Neuronal stem cell (in vitro differentiated cells): ENCODE measurements at regions not wholly inside any gene's neighbourhood (a gene's known extent, or its start where the extent isn't known, plus 50 kb on each side); places are given as distances from the start of the nearest gene placed in this dataset.

Source experiments
- DNase-seq: peaks from one replicate; pipeline ENCODE4 v3.0.0-alpha.2; 2013; ENCODE audit warnings: low spot score
- H2AFZ ChIP-seq: one replicate; pipeline ENCODE4 v1.6.1; 2013; ENCODE audit warnings: mild to moderate bottlenecking, low read length, inconsistent platforms
- H2AK5ac ChIP-seq: 2 replicates; pipeline ENCODE4 v1.6.1; 2013; ENCODE audit warnings: low read depth, mild to moderate bottlenecking, inconsistent platforms, low read length, moderate library complexity, mixed read lengths
- H2BK120ac ChIP-seq: 2 replicates; pipeline ENCODE4 v1.6.1; 2013; ENCODE audit warnings: low read depth, mild to moderate bottlenecking, inconsistent platforms, low read length, moderate library complexity, mixed read lengths
- H2BK12ac ChIP-seq: one replicate; pipeline ENCODE4 v1.6.1; 2013; ENCODE audit warnings: low read length, inconsistent platforms
- H2BK15ac ChIP-seq: 2 replicates; pipeline ENCODE4 v1.6.1; 2013; ENCODE audit warnings: mild to moderate bottlenecking, low read length, inconsistent platforms, mixed read lengths
- H2BK5ac ChIP-seq: one replicate; pipeline ENCODE4 v1.6.1; 2013; ENCODE audit warnings: inconsistent platforms, mild to moderate bottlenecking, low read length, moderate library complexity
- H3K14ac ChIP-seq: one replicate; pipeline ENCODE4 v1.6.1; 2013; ENCODE audit warnings: low read length, inconsistent platforms
- H3K18ac ChIP-seq: 2 replicates; pipeline ENCODE4 v1.6.1; 2013; ENCODE audit warnings: low read length, inconsistent platforms
- H3K23ac ChIP-seq: 2 replicates; pipeline ENCODE4 v1.6.1; 2013; ENCODE audit warnings: low read depth, mild to moderate bottlenecking, mixed read lengths, low read length, inconsistent platforms; ENCODE audit not compliant: poor library complexity
- H3K27ac ChIP-seq: replicated peaks from 3 replicates; pipeline ENCODE4 v1.5.1; 2013; ENCODE audit warnings: low read length, inconsistent platforms
- H3K27me3 ChIP-seq, 3 experiments: 2 replicates each; pipeline ENCODE4 v1.6.1; 2013; ENCODE audit warnings: low read length in 3 of 3, mild to moderate bottlenecking in 2 of 3, inconsistent platforms in 1 of 3, low read depth in 1 of 3, mixed read lengths in 1 of 3, moderate library complexity in 1 of 3; ENCODE audit not compliant: control insufficient read depth in 3 of 3, insufficient read depth in 3 of 3
- H3K36me3 ChIP-seq, 2 donors: replicated peaks in 1 of 2; 2 replicates each; pipeline ENCODE4 v1.6.1; 2013; ENCODE audit warnings: low read length in 2 of 2; ENCODE audit not compliant: control insufficient read depth in 2 of 2, insufficient read depth in 2 of 2
- H3K4ac ChIP-seq: 2 replicates; pipeline ENCODE4 v1.6.1; 2013; ENCODE audit warnings: inconsistent platforms, mild to moderate bottlenecking, low read length, moderate library complexity
- H3K4me1 ChIP-seq, 2 donors: 1 replicate in 1 of 2; 2 replicates in 1 of 2; pipeline ENCODE4 v1.6.1; 2013; ENCODE audit warnings: low read length in 2 of 2, low read depth in 1 of 2; ENCODE audit not compliant: control insufficient read depth in 2 of 2, insufficient read depth in 1 of 2
- H3K4me2 ChIP-seq: one replicate; pipeline ENCODE4 v1.6.1; 2013; ENCODE audit warnings: mild to moderate bottlenecking, low read length, inconsistent platforms; ENCODE audit not compliant: insufficient read depth, poor library complexity, severe bottlenecking
- H3K4me3 ChIP-seq, 2 donors: 2 replicates each; pipeline ENCODE4 v1.5.1; 2013; ENCODE audit warnings: low read length in 2 of 2, mild to moderate bottlenecking in 2 of 2, inconsistent platforms in 1 of 2, moderate library complexity in 1 of 2
- H3K79me1 ChIP-seq: one replicate; pipeline ENCODE4 v1.6.1; 2013; ENCODE audit warnings: low read depth, mild to moderate bottlenecking, inconsistent platforms, low read length, moderate library complexity
- H3K9ac ChIP-seq: one replicate; pipeline ENCODE4 v1.6.1; 2013; ENCODE audit warnings: mild to moderate bottlenecking, low read depth, low read length, inconsistent platforms; ENCODE audit not compliant: poor library complexity
- H3K9me3 ChIP-seq, 2 donors: replicated peaks in 1 of 2; 2 replicates each; pipeline versions ENCODE3 to v1.6.1; 2013; ENCODE audit warnings: low read length in 2 of 2, mild to moderate bottlenecking in 2 of 2, inconsistent platforms in 1 of 2, low read depth in 1 of 2, mixed read lengths in 1 of 2, moderate library complexity in 1 of 2; ENCODE audit not compliant: control insufficient read depth in 2 of 2, insufficient read depth in 1 of 2
- H4K8ac ChIP-seq: one replicate; pipeline ENCODE4 v1.6.1; 2013; ENCODE audit warnings: low read depth, mild to moderate bottlenecking, inconsistent platforms, low read length, moderate library complexity
- H4K91ac ChIP-seq: one replicate; pipeline ENCODE4 v1.6.1; 2013; ENCODE audit warnings: low read length, low read depth, mild to moderate bottlenecking, inconsistent platforms; ENCODE audit not compliant: poor library complexity
- WGBS, 2 donors: extraction: QIAGEN DNeasy Blood & Tissue Kit; methylation state at CpG; one replicate each; pipeline ENCODE4 v1.1.7; 2013; ENCODE audit warnings: missing lambda C conversion rate in 2 of 2, mixed read lengths in 1 of 2; ENCODE audit not compliant: insufficient read length in 2 of 2, insufficient replicate concordance in 1 of 2; ENCODE audit errors: extremely low coverage in 2 of 2; 5-methylcytosine and 5-hydroxymethylcytosine counted together

GRCh38 chr2:150663143-150663542, 175.7 kb upstream of the RND3 start:
- H3K4ac ChIP-seq, result no peak overlapping the region
- H2BK120ac ChIP-seq, result no peak overlapping the region
- no peak overlapping the region for H3K4me2 ChIP-seq
- no peak overlapping the region for H3K9ac ChIP-seq
- H3K27ac ChIP-seq, result no peak overlapping the region
- H2BK5ac ChIP-seq, result no peak overlapping the region
- H2BK12ac ChIP-seq, result no peak overlapping the region
- H3K9me3 ChIP-seq, result peaks cover 0 to 5% of the 10 kb centered on the region in 2 donors
- H3K79me1 ChIP-seq, result no peaks in the 10 kb centered on the region
- H3K23ac ChIP-seq, result no peak overlapping the region
- H2AFZ ChIP-seq, result no peak overlapping the region
- no peak overlapping the region for H3K4me3 ChIP-seq
- no peaks in the 10 kb centered on the region for H3K4me1 ChIP-seq
- no peak for DNase-seq
- H3K36me3 ChIP-seq, result no peaks in the 10 kb centered on the region
- no peak overlapping the region for H4K91ac ChIP-seq
- no peak overlapping the region for H2AK5ac ChIP-seq
- no peak overlapping the region for H3K14ac ChIP-seq
- H3K18ac ChIP-seq, result no peak overlapping the region
- no peak overlapping the region for H2BK15ac ChIP-seq
- no peaks in the 10 kb centered on the region for H3K27me3 ChIP-seq
- no peak overlapping the region for H4K8ac ChIP-seq
- WGBS, 2 donors, result no CpG with 5 or more reads among the region's 1 CpG

GRCh38 chr2:150656002-150656401, 168.5 kb upstream of the RND3 start:
- WGBS, 2 donors, result no CpG with 5 or more reads among the region's 2 CpGs
- Histone ChIP-seq H3K23ac (no peak overlapping the region), H3K4me1 (no peaks in the 10 kb centered on the region), H3K79me1 (no peaks in the 10 kb centered on the region), H2AK5ac (no peak overlapping the region), H4K91ac (no peak overlapping the region), H3K4me3 (no peak overlapping the region), H2BK5ac (no peak overlapping the region), H3K4ac (no peak overlapping the region), H2BK12ac (no peak overlapping the region), H3K18ac (no peak overlapping the region), H3K9ac (no peak overlapping the region), H3K4me2 (no peak overlapping the region), H3K27ac (no peak overlapping the region), H3K27me3 (no peaks in the 10 kb centered on the region), H2BK15ac (no peak overlapping the region), H3K36me3 (no peaks in the 10 kb centered on the region), H4K8ac (no peak overlapping the region), H2AFZ (no peak overlapping the region), H2BK120ac (no peak overlapping the region), H3K9me3 (peaks cover 0 to 2% of the 10 kb centered on the region in 2 donors), H3K14ac (no peak overlapping the region)
- no peak for DNase-seq

- H2BK120ac ChIP-seq, result no peak overlapping the region
- H2BK15ac ChIP-seq, result no peak overlapping the region
- no CpG with 5 or more reads among the region's 1 CpG for WGBS, 2 donors
- DNase-seq, result no peak
- no peak overlapping the region for H4K8ac ChIP-seq
- no peak overlapping the region for H2BK5ac ChIP-seq
- H3K36me3 ChIP-seq, result no peaks in the 10 kb centered on the region
- no peak overlapping the region for H3K4ac ChIP-seq
- no peak overlapping the region for H4K91ac ChIP-seq
- H2AK5ac ChIP-seq, result no peak overlapping the region
- no peak overlapping the region for H3K9ac ChIP-seq
- no peak overlapping the region for H3K23ac ChIP-seq
- no peaks in the 10 kb centered on the region for H3K27me3 ChIP-seq
- H2BK12ac ChIP-seq, result no peak overlapping the region
- no peak overlapping the region for H2AFZ ChIP-seq
- no peak overlapping the region for H3K18ac ChIP-seq
- H3K79me1 ChIP-seq, result no peaks in the 10 kb centered on the region
- no peak overlapping the region for H3K27ac ChIP-seq
- H3K14ac ChIP-seq, result no peak overlapping the region
- no peak overlapping the region for H3K4me2 ChIP-seq
- H3K9me3 ChIP-seq, result peaks cover 0 to 2% of the 10 kb centered on the region in 2 donors
- H3K4me1 ChIP-seq, result no peaks in the 10 kb centered on the region
- no peak overlapping the region for H3K4me3 ChIP-seq
Measured at GRCh38 chr2:150653351-150653750, 165.9 kb upstream of the RND3 start.

- H3K4me3 ChIP-seq, result no peak overlapping the region
- no peak overlapping the region for H3K4ac ChIP-seq
- no peak for DNase-seq
- no peak overlapping the region for H2BK15ac ChIP-seq
- H3K4me2 ChIP-seq, result no peak overlapping the region
- H3K14ac ChIP-seq, result no peak overlapping the region
- no peak overlapping the region for H4K91ac ChIP-seq
- H3K27me3 ChIP-seq, result no peaks in the 10 kb centered on the region
- peak overlapping the region; percentile 45 for H2AFZ ChIP-seq
- H3K18ac ChIP-seq, result no peak overlapping the region
- WGBS, 2 donors, result no CpG with 5 or more reads among the region's 5 CpGs
- no peaks in the 10 kb centered on the region for H3K9me3 ChIP-seq
- no peak overlapping the region for H3K23ac ChIP-seq
- H3K27ac ChIP-seq, result no peak overlapping the region
- H2BK120ac ChIP-seq, result no peak overlapping the region
- H3K4me1 ChIP-seq, result peaks cover 9 to 12% of the 10 kb centered on the region in 2 donors
- H4K8ac ChIP-seq, result no peak overlapping the region
- no peaks in the 10 kb centered on the region for H3K36me3 ChIP-seq
- no peak overlapping the region for H2AK5ac ChIP-seq
- H3K79me1 ChIP-seq, result no peaks in the 10 kb centered on the region
- H2BK12ac ChIP-seq, result no peak overlapping the region
- no peak overlapping the region for H3K9ac ChIP-seq
- no peak overlapping the region for H2BK5ac ChIP-seq
Measured at GRCh38 chr2:150647943-150648342, 160.5 kb upstream of the RND3 start.
